ENCODE measurements at regions not wholly inside any gene's neighbourhood (a gene's known extent, or its start where the extent isn't known, plus 50 kb on each side); places are given as distances from the start of the nearest gene placed in this dataset.
A peak's percentile ranks its signal among the peaks of the same experiment; 100 is the strongest.

GRCh38 chr14:95774265-95775160 lies 60.6 kb upstream of the TCL1A start:
- H3K27me3 ChIP-seq (ENCODE audit: control insufficient read depth in 2 of 2, insufficient read depth in 2 of 2, low read length in 2 of 2) = no peaks in the 10 kb centered on the region
- no peaks in the 10 kb centered on the region for H3K9me3 ChIP-seq (replicated peaks in 1 of 2; ENCODE audit: control insufficient read depth in 1 of 2, insufficient read depth in 1 of 2, low read length in 2 of 2)
- WGBS (ENCODE audit: insufficient coverage) = 71% methylated on average over 19 of the region's 28 CpGs
- H3K9ac ChIP-seq (ENCODE audit: insufficient read depth, low read length, poor library complexity, severe bottlenecking) = no peak overlapping the region
- Mint-ChIP-seq H3K36me3 (no peaks in the 10 kb centered on the region), H3K4me1 (no peaks in the 10 kb centered on the region), H3K9me3 (no peaks in the 10 kb centered on the region), H3K27ac (no peak overlapping the region), H3K27me3 (ENCODE audit: low read depth in 3 of 3) (peaks cover 0 to 8% (median 2%) of the 10 kb centered on the region in 3 donors), H3K4me3 (no peak overlapping the region)
- no peak overlapping the region for H3K4me3 ChIP-seq (replicated peaks in 1 of 3; ENCODE audit: low read depth in 2 of 3, low read length in 3 of 3)
- H3K4me1 ChIP-seq (ENCODE audit: control insufficient read depth in 1 of 2, insufficient read depth in 2 of 2, low read length in 2 of 2) = no peaks in the 10 kb centered on the region
- intact Hi-C loops (cut with micrococcal nuclease) = loop anchor here (5.0 to 10.0 kb wide), 2 partner anchors 212 to 340 kb away; no protein-coding TSS in a partner anchor
- peak; percentile 93 for TF ChIP-seq CTCF (IDR thresholded peaks at IDR 0.05)
- H3K4me2 ChIP-seq (replicated peaks; ENCODE audit: extremely low read depth, low read length, poor library complexity, severe bottlenecking) = no peak overlapping the region
- H3K27ac ChIP-seq (ENCODE audit: low read depth in 1 of 2, low read length in 2 of 2) = no peak overlapping the region
- peak in 2 of 3 donors; percentile 13 to 17 for DNase-seq
- no peaks in the 10 kb centered on the region for H3K79me2 ChIP-seq (ENCODE audit: insufficient read depth, low read length)
- H4K20me1 ChIP-seq (ENCODE audit: insufficient read depth, low read length) = no peaks in the 10 kb centered on the region
- no peaks in the 10 kb centered on the region for H3K36me3 ChIP-seq (replicated peaks in 1 of 2; ENCODE audit: control insufficient read depth in 1 of 2, insufficient read depth in 2 of 2, low read length in 2 of 2)
- no peak overlapping the region for H2AFZ ChIP-seq (ENCODE audit: insufficient read depth, low read depth, low read length, poor library complexity, severe bottlenecking)

- no peak overlapping the region for H3K27ac ChIP-seq (ENCODE audit: low read depth in 1 of 2, low read length in 2 of 2)
- no peak overlapping the region for H3K4me3 Mint-ChIP-seq
- no peak overlapping the region for H3K4me2 ChIP-seq (replicated peaks; ENCODE audit: extremely low read depth, low read length, poor library complexity, severe bottlenecking)
- H3K4me1 ChIP-seq (ENCODE audit: control insufficient read depth in 1 of 2, insufficient read depth in 2 of 2, low read length in 2 of 2) = no peaks in the 10 kb centered on the region
- intact Hi-C loops (cut with micrococcal nuclease) = loop anchor here (5.0 to 10.0 kb wide), 2 partner anchors 208 to 336 kb away; no protein-coding TSS in a partner anchor
- no peak for DNase-seq
- no peaks in the 10 kb centered on the region for H3K4me1 Mint-ChIP-seq
- H3K36me3 ChIP-seq (replicated peaks in 1 of 2; ENCODE audit: control insufficient read depth in 1 of 2, insufficient read depth in 2 of 2, low read length in 2 of 2) = no peaks in the 10 kb centered on the region
- H4K20me1 ChIP-seq (ENCODE audit: insufficient read depth, low read length) = no peaks in the 10 kb centered on the region
- no peaks in the 10 kb centered on the region for H3K9me3 ChIP-seq (replicated peaks in 1 of 2; ENCODE audit: control insufficient read depth in 1 of 2, insufficient read depth in 1 of 2, low read length in 2 of 2)
- peaks cover 3 to 8% (median 6%) of the 10 kb centered on the region in 3 donors for H3K27me3 Mint-ChIP-seq (ENCODE audit: low read depth in 3 of 3)
- no peaks in the 10 kb centered on the region for H3K36me3 Mint-ChIP-seq
- no peak overlapping the region for H3K9ac ChIP-seq (ENCODE audit: insufficient read depth, low read length, poor library complexity, severe bottlenecking)
- WGBS (ENCODE audit: insufficient coverage) = 70% methylated on average over 3 of the region's 3 CpGs
- H3K27me3 ChIP-seq (ENCODE audit: control insufficient read depth in 2 of 2, insufficient read depth in 2 of 2, low read length in 2 of 2) = no peaks in the 10 kb centered on the region
- H3K79me2 ChIP-seq (ENCODE audit: insufficient read depth, low read length) = no peaks in the 10 kb centered on the region
- H2AFZ ChIP-seq (ENCODE audit: insufficient read depth, low read depth, low read length, poor library complexity, severe bottlenecking) = no peak overlapping the region
- H3K4me3 ChIP-seq (replicated peaks in 1 of 3; ENCODE audit: low read depth in 2 of 3, low read length in 3 of 3) = no peak overlapping the region
- no peak for TF ChIP-seq CTCF (IDR thresholded peaks at IDR 0.05)
- peaks cover 0 to under 1% (median 0%) of the 10 kb centered on the region in 7 donors for H3K9me3 Mint-ChIP-seq
- no peak overlapping the region for H3K27ac Mint-ChIP-seq
Measured at GRCh38 chr14:95770777-95771176, 56.9 kb upstream of the TCL1A start.
